Suprapubic skin (tissue), 4 donors: ENCODE measurements at regions not wholly inside any gene's neighbourhood (a gene's known extent, or its start where the extent isn't known, plus 50 kb on each side); places are given as distances from the start of the nearest gene placed in this dataset.

Experiments
- CTCF ChIP-seq, 2 donors: fragments of 200-600 bp in 1 of 2; fragments of 450-650 bp in 1 of 2; sonication (generic) in 1 of 2; IDR thresholded peaks; one replicate each; pipeline ENCODE4 v1.5.1; 2016 to 2019; ENCODE audit warnings: antibody characterized with exemption in 2 of 2, mild to moderate bottlenecking in 1 of 2, moderate library complexity in 1 of 2
- EP300 ChIP-seq: sonication (generic); formaldehyde crosslinking; IDR thresholded peaks from one replicate; pipeline ENCODE4 v1.6.1; 2017; ENCODE audit warnings: antibody characterized with exemption
- POLR2A ChIP-seq, 2 donors: fragments of 450-650 bp; IDR thresholded peaks; one replicate each; pipeline ENCODE4 v1.6.1; 2017; ENCODE audit warnings: antibody characterized with exemption in 2 of 2, mild to moderate bottlenecking in 2 of 2, moderate library complexity in 2 of 2
- POLR2AphosphoS5 ChIP-seq, 3 donors: sonication (generic); formaldehyde crosslinking; IDR thresholded peaks; one replicate each; pipeline ENCODE4 v1.6.1; 2017; ENCODE audit warnings: antibody characterized with exemption in 3 of 3

- TF ChIP-seq POLR2A (IDR thresholded peaks at IDR 0.05) (no peak), CTCF (IDR thresholded peaks at IDR 0.05) (no peak), POLR2AphosphoS5 (IDR thresholded peaks at IDR 0.05) (no peak), EP300 (no peak)
Measured at GRCh38 chr6:92762443-92763273, 656.7 kb downstream of the EPHA7 start.
